ENCODE measurements at regions not wholly inside any gene's neighbourhood (a gene's known extent, or its start where the extent isn't known, plus 50 kb on each side); places are given as distances from the start of the nearest gene placed in this dataset.

DNA sequence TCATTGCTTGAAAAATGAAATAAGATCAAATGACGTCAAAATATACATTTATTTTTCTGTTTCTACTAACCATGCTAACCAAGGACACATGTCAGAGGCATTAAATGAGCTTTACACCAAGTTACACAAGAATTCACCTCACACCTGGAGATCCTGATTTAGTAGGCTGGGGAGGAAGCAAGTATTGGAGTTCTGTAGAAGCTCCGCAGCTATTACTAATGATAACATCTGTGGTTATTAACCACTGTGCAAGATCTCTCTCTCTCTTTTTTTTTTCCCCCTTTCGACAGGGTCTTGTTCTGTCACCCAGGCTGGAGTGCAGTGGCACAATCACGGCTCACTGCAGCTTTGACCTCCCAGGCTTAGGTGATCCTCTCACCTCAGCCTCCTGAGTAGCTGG, 104.0 kb downstream of the ZNF22 start:
- TF ChIP-seq, protein P1, sequence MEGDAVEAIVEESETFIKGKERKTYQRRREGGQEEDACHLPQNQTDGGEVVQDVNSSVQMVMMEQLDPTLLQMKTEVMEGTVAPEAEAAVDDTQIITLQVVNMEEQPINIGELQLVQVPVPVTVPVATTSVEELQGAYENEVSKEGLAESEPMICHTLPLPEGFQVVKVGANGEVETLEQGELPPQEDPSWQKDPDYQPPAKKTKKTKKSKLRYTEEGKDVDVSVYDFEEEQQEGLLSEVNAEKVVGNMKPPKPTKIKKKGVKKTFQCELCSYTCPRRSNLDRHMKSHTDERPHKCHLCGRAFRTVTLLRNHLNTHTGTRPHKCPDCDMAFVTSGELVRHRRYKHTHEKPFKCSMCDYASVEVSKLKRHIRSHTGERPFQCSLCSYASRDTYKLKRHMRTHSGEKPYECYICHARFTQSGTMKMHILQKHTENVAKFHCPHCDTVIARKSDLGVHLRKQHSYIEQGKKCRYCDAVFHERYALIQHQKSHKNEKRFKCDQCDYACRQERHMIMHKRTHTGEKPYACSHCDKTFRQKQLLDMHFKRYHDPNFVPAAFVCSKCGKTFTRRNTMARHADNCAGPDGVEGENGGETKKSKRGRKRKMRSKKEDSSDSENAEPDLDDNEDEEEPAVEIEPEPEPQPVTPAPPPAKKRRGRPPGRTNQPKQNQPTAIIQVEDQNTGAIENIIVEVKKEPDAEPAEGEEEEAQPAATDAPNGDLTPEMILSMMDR (IDR thresholded peaks at IDR 0.05; ENCODE audit: borderline replicate concordance, extremely low read depth, low read length, poor library complexity, severe bottlenecking): no peak
- TF ChIP-seq EZH2 (IDR thresholded peaks at IDR 0.05; ENCODE audit: borderline replicate concordance, low read depth, low read length, severe bottlenecking): no peak
